ENCODE measurements at regions not wholly inside any gene's neighbourhood (a gene's known extent, or its start where the extent isn't known, plus 50 kb on each side); places are given as distances from the start of the nearest gene placed in this dataset.

DNA sequence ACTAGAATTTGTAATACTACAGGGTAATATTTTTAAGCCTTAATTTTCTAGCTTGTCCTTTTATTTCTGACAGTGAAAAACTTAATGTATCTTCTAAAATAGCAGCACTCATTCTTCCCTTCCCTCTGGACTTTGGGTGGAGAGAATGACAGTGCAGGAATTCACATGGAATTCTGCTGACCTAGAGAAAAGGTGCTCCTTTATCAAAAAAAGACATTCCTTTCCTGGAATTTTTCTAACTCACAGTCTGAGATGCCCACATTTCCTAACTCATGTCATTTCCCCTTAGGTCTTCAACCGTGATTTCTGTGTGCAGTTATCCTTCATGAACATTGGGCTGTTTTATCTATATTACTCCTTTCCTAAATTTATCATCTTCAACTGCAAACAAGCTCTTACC, 137.8 kb upstream of the PDGFD start:
- no peak for DNase-seq (ENCODE audit: extremely low read depth, low read depth)

DNA sequence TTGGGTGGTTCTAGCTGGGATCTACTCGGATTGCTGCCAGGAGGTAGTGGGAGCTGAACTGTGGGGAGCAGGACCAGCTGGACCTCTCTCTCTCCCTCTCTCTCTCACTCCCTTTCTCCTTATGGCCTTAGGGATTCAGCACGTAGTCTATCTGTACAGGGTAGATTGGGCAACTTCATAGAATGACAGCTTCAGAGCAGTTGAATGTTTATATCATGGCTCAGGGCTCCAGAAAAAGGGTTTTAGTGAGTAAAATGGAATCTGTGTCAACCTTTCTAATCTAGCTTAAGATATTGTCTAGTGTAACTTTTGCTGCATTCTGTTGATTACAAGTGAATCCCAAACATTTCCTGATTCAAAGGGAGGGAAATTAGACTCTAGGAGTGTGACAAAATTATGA, 127.7 kb upstream of the PDGFD start:
- DNase-seq (ENCODE audit: extremely low read depth, low read depth) = no peak

DNA sequence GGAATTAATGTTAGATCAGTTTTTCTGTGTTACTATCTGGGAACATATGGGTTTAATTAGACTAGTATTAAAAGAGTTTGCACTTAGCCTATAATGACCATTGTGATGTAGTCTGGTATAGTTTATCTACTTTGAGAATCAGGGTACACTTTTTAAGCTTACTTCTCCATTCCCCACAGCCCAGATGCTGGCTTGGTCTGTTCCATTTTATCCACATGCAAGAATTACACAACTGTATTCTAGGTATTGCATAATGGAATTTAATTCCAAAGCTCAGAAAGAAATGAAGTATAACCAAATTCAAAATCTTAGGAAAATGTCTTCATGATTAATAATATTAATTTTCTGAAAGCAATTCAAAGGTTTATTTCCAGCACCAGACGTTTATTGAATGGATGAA, 122.2 kb upstream of the PDGFD start:
- no peak for DNase-seq (ENCODE audit: extremely low read depth, low read depth)

DNA sequence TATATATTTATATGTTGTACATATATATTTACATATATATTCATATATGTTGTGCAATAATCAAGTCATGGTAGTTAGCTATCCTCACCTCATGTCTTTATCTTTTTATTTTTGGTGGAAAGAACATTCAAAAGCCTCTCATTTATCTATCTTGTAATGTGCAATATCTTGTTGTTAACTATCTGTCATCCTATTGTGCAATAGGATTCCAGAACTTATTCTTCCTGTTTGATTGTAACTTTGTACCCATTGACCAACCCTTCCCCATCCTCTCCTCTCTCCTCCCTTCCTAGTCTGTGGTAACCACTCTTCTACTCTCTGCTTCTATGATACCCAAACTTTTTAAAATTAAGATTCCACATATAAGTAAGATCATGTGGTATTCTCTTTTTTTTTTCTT, 115.6 kb upstream of the PDGFD start:
- no peak for DNase-seq (ENCODE audit: extremely low read depth, low read depth)

DNA sequence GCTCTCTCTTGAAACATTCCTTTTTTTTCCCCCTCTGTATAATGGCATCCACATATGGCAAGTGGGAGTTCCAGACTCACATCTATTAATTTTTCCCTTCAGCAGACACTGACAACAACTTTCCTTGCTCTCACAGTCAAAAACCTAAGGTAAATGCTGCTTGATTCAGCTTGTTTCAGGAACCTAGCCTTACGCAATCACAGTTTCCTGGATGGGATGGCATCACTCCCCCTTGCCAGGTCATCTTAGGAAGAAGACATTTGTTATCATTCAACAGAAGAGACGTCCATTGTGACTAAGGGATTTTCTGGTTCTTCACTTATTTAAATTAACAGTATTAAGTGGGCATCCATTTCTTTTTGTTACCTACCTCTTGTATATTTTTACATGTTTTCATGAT, 112.0 kb upstream of the PDGFD start:
- no peak for DNase-seq (ENCODE audit: extremely low read depth, low read depth)

DNA sequence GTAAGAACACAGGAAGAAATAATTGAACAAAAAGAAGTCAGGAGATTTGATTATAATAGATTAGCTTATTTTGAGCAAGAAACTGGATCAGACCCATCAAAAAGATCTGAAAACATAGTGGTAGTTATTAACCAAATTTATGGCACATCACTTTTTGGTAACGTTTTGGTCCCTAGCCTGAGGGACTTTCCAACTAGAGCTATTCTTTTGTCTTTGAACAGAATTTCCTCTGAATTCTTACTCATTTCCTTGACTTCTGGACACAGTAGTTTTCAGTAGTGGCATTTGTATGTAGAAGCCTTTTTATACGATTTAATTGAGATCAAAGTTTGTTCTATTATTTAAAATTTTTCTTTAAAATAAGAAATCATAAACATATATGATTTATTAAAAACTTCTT, 96.5 kb upstream of the PDGFD start:
- DNase-seq (ENCODE audit: extremely low read depth, low read depth) = no peak

DNA sequence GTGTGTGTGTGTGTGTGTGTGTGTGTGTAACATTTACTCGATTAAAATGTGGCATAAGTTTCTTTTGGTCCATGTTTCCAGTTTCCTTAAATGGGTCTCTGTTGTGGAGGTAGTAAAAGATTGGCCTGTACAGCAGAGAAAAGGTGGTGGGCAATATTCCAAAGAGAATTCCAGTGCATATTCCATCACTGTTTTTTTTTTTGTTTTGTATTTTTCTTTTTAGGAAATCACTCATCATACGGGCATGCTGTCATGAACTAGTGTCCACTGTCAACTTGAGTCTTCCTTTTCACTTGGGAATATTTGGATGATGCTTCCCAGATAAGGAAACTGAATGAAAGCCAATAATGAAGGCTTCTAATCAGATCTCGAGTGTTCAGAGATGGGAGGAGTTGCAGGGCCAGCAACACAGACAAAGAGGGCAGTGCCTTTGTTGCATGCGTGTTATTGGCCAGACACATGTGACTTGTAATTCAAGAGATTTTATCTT, 95.2 kb upstream of the PDGFD start:
- DNase-seq (ENCODE audit: extremely low read depth, low read depth) = no peak

DNA sequence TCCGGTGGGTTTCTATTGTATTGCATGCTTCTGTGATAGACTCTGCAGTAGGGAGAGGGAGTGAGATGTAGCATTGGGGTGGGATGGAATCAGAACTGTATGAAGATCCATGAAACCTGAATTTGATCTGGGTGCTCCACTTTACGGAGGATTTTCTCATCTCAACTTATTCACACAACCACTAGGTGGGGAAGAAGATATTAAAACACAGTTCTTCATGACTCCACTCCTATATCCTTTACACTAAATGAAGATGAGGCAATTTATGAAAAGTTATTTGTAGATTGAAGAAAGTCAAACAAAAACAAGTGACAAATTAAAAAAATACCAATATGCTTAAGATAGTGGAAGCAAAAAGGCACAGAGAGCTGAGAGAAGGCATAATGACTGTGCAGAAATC, 92.6 kb upstream of the PDGFD start:
- no peak for DNase-seq (ENCODE audit: extremely low read depth, low read depth)

DNA sequence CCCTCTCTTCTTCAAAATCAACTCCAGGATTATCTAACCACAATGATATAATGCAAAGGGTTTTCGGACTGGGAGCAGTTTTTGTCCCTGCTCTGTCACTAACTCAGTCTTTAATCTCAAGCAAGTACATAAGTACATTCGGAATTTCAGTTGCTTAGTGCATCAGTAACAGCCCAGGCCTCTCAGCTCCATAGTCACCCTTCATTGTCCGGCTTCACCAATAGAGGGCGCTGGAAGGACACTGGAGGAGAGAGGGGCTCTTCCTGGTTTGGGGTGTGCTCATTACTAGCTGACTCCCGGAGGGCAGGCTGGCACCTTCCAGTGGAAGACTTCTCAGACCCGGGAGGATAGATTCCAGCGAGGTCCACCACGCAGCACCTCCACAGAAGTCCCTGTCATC, 90.4 kb upstream of the PDGFD start:
- peak; percentile 14 for DNase-seq (ENCODE audit: extremely low read depth, low read depth)

DNA sequence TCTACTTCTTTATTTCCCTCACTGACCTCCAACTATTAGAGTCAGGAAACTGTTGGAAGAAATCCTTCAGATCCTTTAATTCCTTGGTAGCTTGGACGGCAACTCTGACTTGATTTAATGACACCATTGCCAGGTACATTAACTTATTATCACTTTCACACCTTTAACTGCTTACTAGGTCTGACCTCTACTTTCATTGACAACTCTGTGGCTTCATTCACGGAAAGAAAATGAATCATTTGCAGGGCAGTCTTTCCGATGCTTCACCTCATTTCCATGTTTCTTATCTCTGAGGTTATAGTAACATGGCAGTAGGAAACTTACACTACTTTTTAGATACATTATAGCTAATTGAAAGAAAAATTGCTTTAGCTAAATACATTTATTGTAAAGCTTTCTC, 82.6 kb upstream of the PDGFD start:
- DNase-seq (ENCODE audit: extremely low read depth, low read depth) = no peak

DNA sequence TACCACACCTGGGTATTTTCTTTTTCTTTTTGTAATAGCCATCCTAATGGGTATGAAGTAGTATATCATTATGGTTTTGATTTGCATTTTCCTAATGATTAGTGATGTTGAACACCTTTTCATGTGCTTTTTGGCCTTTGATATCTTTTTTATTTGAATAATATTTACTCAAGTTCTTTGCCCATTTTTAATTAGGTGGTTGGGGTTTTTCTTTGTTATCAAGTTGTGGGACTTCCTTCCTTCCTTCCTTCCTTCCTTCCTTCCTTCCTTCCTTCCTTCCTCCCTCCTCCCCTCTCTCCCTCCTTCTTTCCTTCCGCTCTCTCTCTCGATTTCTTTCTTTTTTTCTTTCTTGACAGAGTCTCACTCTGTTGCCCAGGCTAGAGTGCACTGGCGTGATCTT, 75.0 kb upstream of the PDGFD start:
- DNase-seq (ENCODE audit: extremely low read depth, low read depth) = no peak

DNA sequence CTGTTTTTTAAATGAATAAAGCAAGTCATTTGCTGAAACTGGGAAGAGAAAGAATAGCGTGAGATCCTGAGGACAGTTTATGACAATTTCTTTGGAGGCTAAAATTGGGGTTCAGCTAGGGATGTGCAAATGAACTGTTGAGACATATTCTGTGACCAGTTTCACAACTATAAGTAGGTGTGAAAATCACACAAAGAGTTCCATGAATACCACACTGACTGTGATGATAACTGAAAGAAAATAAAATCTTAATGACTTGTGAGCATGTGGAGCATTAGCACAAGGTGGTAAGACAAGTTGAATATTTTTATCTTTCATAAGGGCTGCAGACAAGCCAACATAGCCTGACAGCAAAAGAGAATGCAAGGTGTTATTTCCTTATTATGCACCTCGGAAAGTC, 61.1 kb upstream of the PDGFD start:
- DNase-seq (ENCODE audit: extremely low read depth, low read depth) = no peak

DNA sequence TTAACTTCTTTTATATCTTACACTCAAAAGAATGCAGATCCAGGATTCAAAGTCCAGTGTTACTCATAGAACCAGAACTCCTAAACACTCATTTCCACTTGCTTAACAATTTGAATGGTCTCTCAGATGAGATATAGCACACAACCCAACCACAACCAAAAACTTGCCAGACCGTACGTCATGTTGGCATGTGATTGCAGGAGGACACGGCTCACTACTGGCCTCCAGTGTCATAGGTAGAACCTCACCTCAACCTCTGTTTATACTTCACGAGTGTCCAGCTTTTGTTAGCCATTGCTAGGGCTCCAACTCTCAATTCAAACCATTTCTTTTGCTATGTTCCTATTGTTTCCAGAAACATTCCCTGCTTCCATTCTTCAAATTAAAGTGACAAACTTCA, 58.5 kb upstream of the PDGFD start:
- DNase-seq (ENCODE audit: extremely low read depth, low read depth) = no peak

DNA sequence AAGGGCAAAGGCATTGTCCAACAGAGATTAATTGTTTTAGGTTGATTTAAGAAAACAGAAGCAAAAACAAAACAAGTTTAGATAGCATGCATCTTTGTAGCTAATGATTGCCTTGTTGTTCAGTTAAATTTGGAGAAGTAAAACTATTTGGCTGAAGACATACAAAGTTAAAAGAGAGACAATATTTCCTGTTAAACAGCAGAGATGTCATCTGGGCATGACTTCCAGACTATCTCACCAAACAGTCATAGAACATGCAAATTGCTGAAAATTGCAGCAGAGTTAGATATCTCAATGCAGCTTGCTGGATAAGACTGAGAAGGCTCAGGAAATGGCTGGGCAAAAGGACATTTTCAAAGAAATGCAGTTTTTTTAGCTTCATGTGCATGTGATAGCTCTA, 57.5 kb upstream of the PDGFD start:
- DNase-seq (ENCODE audit: extremely low read depth, low read depth) = no peak

DNA sequence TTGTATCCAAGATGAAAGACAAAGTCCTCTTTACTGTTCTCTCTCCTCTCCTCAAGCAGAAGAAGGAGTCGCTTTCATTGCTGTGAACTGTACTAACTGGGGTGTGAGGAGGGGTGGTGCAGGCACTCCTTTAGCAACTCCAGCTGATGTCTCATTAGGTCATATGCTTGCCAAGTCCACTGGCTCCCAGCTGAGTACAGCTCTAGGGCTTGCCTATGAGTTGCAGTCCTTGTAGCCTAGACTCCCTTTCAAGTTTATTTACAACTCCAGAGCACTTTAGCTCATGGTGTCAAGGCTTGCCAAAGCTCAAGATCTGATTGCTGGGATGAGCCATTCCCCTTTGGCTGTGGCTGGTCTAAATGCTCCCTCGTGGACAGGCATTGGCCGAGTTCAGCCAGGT, 55.1 kb upstream of the PDGFD start:
- no peak for DNase-seq (ENCODE audit: extremely low read depth, low read depth)

DNA sequence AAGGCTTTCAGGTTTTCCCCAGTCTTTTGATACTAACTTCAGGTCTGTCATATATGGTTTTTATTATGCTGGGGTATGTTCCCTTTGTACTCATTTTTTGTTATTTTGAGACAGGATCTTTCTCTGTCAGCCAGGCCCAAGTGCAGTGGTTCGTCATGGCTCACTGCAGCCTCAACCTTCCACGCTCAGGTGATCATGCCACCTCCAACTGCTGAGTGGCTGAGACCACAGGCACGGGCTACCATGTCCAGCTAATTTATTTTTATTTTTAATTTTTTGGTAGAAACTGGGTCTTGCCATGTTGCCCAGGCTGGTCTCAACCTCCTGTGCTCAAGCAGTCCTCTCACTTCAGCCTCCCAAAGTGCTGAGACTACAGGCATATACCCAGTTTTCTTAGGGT, 50.6 kb upstream of the PDGFD start:
- no peak for DNase-seq (ENCODE audit: extremely low read depth, low read depth)

Small RNA genes lying in the stretch of these regions (small RNA-seq; reads per million reads assigned to genes)
- gene AP001485.1 = 0 reads per million in 2 experiments
- 0 reads per million in 2 experiments for gene MIR7641-1
